IPS-18c (cell line): ENCODE measurements at regions not wholly inside any gene's neighbourhood (a gene's known extent, or its start where the extent isn't known, plus 50 kb on each side); places are given as distances from the start of the nearest gene placed in this dataset.

Experiments used
- H3K4me3 ChIP-seq: 2 replicates; pipeline ENCODE4 v1.7.0; 2013; ENCODE audit warnings: low read depth, mild to moderate bottlenecking, low read length, moderate library complexity; ENCODE audit not compliant: insufficient read depth
- H3K9me3 ChIP-seq: one replicate; pipeline ENCODE4 v1.6.1; 2013; ENCODE audit warnings: mild to moderate bottlenecking, low read length, moderate library complexity; ENCODE audit not compliant: control insufficient read depth, insufficient read depth

- H3K9me3 ChIP-seq, result no peaks in the 10 kb centered on the region
- no peak overlapping the region for H3K4me3 ChIP-seq
Measured at GRCh38 chr1:232105561-232105960, 479.0 kb downstream of the DISC1 start.

GRCh38 chr1:232101231-232101630 is 474.6 kb downstream of the DISC1 start:
- Histone ChIP-seq H3K9me3 (peaks cover 10% of the 10 kb centered on the region), H3K4me3 (no peak overlapping the region)

- peaks cover 10% of the 10 kb centered on the region for H3K9me3 ChIP-seq
- H3K4me3 ChIP-seq, result no peak overlapping the region
Measured at GRCh38 chr1:232096751-232097150, 470.2 kb downstream of the DISC1 start.
